ENCODE measurements at regions not wholly inside any gene's neighbourhood (a gene's known extent, or its start where the extent isn't known, plus 50 kb on each side); places are given as distances from the start of the nearest gene placed in this dataset.

DNA sequence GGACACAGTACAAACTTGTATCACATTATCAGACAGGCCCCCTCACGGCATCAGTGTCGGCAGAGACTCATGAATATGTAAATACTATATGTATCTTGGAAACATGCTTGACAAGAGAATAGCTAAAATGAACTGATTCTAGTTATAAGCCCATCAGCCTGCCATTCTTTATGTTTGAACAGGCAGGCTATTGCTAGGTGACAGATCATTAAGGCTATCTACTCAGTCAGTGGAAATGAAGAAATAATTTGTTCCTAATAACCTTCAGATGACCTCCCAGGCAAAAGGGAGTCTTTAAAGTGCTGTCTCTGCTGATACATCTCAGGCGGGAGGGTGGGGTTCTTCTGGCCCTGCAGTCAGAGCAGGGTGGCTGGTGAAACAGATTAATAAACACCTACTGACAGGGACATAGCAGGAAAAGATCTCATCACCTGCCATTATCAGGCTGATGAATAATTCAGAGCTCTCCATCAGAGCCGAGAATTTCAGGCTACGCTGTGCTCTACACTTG, 394.2 kb downstream of the RASEF start:
- Histone ChIP-seq H3K9me3 (ENCODE audit: insufficient read depth, low read depth, low read length) (no peaks in the 10 kb centered on the region), H3K4me1 (ENCODE audit: insufficient read depth, low read length) (no peaks in the 10 kb centered on the region), H3K36me3 (ENCODE audit: insufficient read depth, low read length) (no peaks in the 10 kb centered on the region), H3K27ac (ENCODE audit: low read depth, low read length) (no peak overlapping the region), H3K9ac (ENCODE audit: low read depth, low read length) (no peak overlapping the region), H3K27me3 (ENCODE audit: insufficient read depth, low read length) (no peaks in the 10 kb centered on the region), H3K4me3 (ENCODE audit: low read length) (no peak overlapping the region)
- WGBS: 85% methylated on average over 4 of the region's 5 CpGs

DNA sequence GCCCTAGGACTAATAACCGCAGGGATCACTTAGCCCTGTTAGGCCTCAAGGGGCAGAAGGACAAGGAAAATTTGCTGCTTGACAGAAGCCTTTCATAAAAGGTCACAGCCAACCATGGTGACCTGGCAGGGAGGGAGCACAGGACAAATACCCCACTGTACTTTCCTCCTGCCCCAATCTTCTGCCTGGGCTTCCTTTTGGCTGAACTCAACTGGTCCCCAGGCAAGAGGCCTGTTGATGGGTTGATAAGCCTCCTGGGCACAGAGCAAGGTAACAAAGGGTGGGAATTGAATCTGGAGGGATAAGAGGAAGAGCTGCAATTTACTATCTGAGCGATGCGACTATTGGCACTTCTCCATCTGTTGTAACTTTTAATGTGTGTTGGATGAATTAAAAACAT, 392.9 kb downstream of the RASEF start:
- no peaks in the 10 kb centered on the region for H3K9me3 ChIP-seq (ENCODE audit: insufficient read depth, low read depth, low read length)
- H3K4me3 ChIP-seq (ENCODE audit: low read length): no peak overlapping the region
- H3K4me1 ChIP-seq (ENCODE audit: insufficient read depth, low read length): no peaks in the 10 kb centered on the region
- no peak overlapping the region for H3K9ac ChIP-seq (ENCODE audit: low read depth, low read length)
- WGBS: 93% methylated on average over 3 of the region's 3 CpGs
- no peaks in the 10 kb centered on the region for H3K36me3 ChIP-seq (ENCODE audit: insufficient read depth, low read length)
- no peak overlapping the region for H3K27ac ChIP-seq (ENCODE audit: low read depth, low read length)
- H3K27me3 ChIP-seq (ENCODE audit: insufficient read depth, low read length): no peaks in the 10 kb centered on the region

DNA sequence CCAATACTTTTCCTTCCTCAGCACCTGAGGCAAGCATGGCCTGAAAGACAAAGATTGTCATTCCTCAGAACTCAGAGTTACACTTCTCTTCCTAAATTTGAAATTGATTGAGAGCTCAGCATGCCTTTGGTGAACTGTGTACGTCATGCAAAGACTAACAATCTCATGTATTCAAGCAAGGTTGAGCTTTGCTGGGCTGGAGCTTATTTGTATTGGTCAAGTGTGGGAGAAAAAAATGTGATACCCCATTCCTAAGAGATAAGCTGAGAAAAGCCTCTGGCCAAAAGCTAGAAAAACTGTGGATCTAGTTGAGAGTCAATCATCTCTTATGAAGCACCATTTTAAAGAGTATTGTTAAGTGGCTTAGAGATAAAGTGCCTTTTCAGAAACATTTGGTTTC, 392.2 kb downstream of the RASEF start:
- no peaks in the 10 kb centered on the region for H3K9me3 ChIP-seq (ENCODE audit: insufficient read depth, low read depth, low read length)
- H3K4me1 ChIP-seq (ENCODE audit: insufficient read depth, low read length): no peaks in the 10 kb centered on the region
- H3K27me3 ChIP-seq (ENCODE audit: insufficient read depth, low read length): no peaks in the 10 kb centered on the region
- no peak overlapping the region for H3K9ac ChIP-seq (ENCODE audit: low read depth, low read length)
- H3K4me3 ChIP-seq (ENCODE audit: low read length): no peak overlapping the region
- H3K27ac ChIP-seq (ENCODE audit: low read depth, low read length): no peak overlapping the region
- 100% methylated on average over 1 of the region's 1 CpG for WGBS
- H3K36me3 ChIP-seq (ENCODE audit: insufficient read depth, low read length): no peaks in the 10 kb centered on the region

DNA sequence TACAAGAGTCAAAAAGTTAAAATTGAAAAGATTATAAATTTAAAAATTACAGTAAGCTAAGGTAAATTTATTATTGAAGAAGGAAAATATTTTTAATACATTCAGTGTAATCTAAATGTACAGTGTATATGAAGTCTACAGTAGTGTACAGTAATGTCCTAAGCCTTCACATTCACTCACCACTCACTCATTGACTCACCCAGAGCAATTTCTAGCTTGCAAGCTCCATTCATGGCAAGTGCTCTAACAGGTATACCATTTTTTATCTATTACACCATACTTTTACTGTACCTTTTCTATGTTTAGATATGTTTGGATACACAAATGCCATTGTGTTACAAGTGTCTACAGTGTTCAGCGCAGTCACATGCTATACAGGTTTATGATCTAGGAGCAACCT, 389.7 kb downstream of the RASEF start:
- Histone ChIP-seq H3K27me3 (ENCODE audit: insufficient read depth, low read length) (no peaks in the 10 kb centered on the region), H3K9me3 (ENCODE audit: insufficient read depth, low read depth, low read length) (no peaks in the 10 kb centered on the region), H3K27ac (ENCODE audit: low read depth, low read length) (no peak overlapping the region), H3K4me3 (ENCODE audit: low read length) (no peak overlapping the region), H3K9ac (ENCODE audit: low read depth, low read length) (no peak overlapping the region), H3K4me1 (ENCODE audit: insufficient read depth, low read length) (no peaks in the 10 kb centered on the region), H3K36me3 (ENCODE audit: insufficient read depth, low read length) (no peaks in the 10 kb centered on the region)
- WGBS: 95% methylated on average over 1 of the region's 1 CpG

DNA sequence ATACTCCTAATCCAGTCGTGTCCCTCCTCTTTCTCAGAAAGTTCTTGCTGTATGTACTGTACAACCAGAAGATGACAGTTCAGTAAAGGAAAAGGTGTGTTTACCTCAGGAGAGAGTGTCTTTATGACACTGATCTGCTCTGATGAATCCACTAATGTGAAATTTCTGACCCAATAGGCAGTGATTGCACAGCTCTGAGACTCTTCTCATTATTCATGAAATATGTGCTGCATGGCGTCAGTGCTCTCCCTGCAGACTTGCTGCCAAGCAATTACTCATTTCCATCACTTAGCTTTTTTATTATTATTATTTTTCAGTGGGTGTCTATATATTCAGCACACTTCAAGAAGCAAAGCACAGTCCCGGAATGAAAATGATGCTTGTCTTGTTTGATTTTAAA, 389.0 kb downstream of the RASEF start:
- no peaks in the 10 kb centered on the region for H3K4me1 ChIP-seq (ENCODE audit: insufficient read depth, low read length)
- 86% methylated on average over 2 of the region's 3 CpGs for WGBS

DNA sequence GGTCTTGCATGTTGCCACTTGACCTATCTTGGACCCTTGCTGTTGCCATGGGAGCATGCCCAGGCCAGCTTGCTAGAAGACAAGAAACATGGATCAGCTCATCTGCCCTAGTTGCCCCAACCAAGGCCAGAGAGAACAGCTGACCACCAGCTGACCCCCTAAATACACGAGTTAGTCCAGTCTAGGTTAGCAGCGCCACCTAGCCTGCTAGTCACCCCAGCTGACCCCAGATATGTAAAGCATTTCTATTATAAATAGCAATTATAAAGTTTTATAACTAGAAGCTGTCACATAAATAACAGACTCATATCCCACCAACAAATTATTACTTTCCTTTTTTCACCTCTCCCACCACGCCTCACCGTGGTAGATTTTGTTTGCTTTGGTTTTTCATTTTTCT, 387.8 kb downstream of the RASEF start:
- Histone ChIP-seq H3K9me3 (ENCODE audit: insufficient read depth, low read depth, low read length) (no peaks in the 10 kb centered on the region), H3K36me3 (ENCODE audit: insufficient read depth, low read length) (no peaks in the 10 kb centered on the region), H3K9ac (ENCODE audit: low read depth, low read length) (no peak overlapping the region), H3K4me3 (ENCODE audit: low read length) (no peak overlapping the region), H3K27me3 (ENCODE audit: insufficient read depth, low read length) (no peaks in the 10 kb centered on the region), H3K4me1 (ENCODE audit: insufficient read depth, low read length) (no peaks in the 10 kb centered on the region), H3K27ac (ENCODE audit: low read depth, low read length) (no peak overlapping the region)
- 75% methylated on average over 4 of the region's 4 CpGs for WGBS

More for the DNA sequence above, 389.0 kb downstream of the RASEF start:
- Histone ChIP-seq H3K36me3 (ENCODE audit: insufficient read depth, low read length) (no peaks in the 10 kb centered on the region), H3K9ac (ENCODE audit: low read depth, low read length) (no peak overlapping the region), H3K27me3 (ENCODE audit: insufficient read depth, low read length) (no peaks in the 10 kb centered on the region), H3K27ac (ENCODE audit: low read depth, low read length) (no peak overlapping the region), H3K4me3 (ENCODE audit: low read length) (no peak overlapping the region), H3K9me3 (ENCODE audit: insufficient read depth, low read depth, low read length) (no peaks in the 10 kb centered on the region)

DNA sequence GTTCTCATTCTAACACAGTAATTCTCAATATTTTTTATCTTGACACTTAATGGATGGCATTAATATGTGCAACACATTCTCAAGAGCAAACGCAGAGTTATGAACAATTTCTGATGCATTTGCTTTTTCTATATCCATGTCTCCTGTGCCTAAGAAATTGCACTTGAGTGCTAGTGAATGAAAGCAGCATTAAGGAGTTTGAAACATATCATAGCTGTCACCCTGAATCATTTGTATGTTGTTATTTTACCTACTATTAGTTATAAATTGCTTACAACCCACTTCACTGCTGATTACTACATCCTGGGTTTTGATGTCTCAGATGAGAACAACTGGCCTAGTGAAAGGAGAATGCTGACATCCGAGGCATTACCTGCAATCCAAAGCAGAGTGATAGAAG, 387.3 kb downstream of the RASEF start:
- Histone ChIP-seq H3K4me1 (ENCODE audit: insufficient read depth, low read length) (no peaks in the 10 kb centered on the region), H3K27me3 (ENCODE audit: insufficient read depth, low read length) (no peaks in the 10 kb centered on the region), H3K9ac (ENCODE audit: low read depth, low read length) (no peak overlapping the region), H3K27ac (ENCODE audit: low read depth, low read length) (no peak overlapping the region), H3K4me3 (ENCODE audit: low read length) (no peak overlapping the region), H3K9me3 (ENCODE audit: insufficient read depth, low read depth, low read length) (no peaks in the 10 kb centered on the region), H3K36me3 (ENCODE audit: insufficient read depth, low read length) (no peaks in the 10 kb centered on the region)
- whole genome bisulfite sequencing: 98% methylated on average over 2 of the region's 2 CpGs

DNA sequence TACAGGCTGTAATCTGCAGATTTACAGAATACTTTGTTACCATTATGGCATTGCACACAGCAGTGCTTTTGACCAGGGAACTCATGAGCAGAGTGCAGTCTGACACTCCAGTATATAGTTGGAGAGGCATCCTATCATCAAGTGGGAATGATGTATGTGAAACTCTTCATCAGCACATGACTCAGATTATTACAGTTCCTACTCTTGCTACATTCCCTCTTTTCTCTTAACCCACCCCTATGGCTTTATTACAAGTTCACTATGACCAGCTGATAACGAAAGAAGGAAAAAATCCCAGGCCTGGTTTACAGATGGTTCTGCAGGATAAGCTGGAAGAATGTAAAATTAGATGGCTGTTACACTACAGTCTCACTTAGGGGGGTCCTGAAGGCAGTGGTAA, 385.9 kb downstream of the RASEF start:
- Histone ChIP-seq H3K4me3 (ENCODE audit: low read length) (no peak overlapping the region), H3K27me3 (ENCODE audit: insufficient read depth, low read length) (no peaks in the 10 kb centered on the region), H3K9ac (ENCODE audit: low read depth, low read length) (no peak overlapping the region), H3K36me3 (ENCODE audit: insufficient read depth, low read length) (no peaks in the 10 kb centered on the region), H3K27ac (ENCODE audit: low read depth, low read length) (no peak overlapping the region), H3K4me1 (ENCODE audit: insufficient read depth, low read length) (no peaks in the 10 kb centered on the region), H3K9me3 (ENCODE audit: insufficient read depth, low read depth, low read length) (no peaks in the 10 kb centered on the region)
- 100% methylated on average over 1 of the region's 1 CpG for WGBS

DNA sequence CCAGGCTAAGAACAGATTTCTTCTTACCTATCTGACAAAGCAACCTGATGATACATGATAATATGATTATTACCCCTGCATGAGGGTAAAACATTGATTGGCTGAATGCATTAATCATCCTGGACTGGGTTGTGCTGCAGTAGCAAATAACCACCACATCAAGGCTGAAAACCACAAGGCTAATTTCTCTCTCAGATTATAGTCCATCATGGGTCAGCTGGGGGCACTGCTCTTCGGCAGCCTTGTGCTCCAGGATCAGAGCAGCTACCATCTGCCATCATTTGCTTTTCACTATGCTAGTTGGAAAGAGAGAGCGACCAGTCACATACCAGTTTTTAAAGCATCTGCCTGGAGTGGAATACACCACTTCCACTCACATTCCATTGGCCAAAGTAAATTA, 383.5 kb downstream of the RASEF start:
- H3K4me1 ChIP-seq (ENCODE audit: insufficient read depth, low read length): peaks cover 8% of the 10 kb centered on the region; the same call in 1 of the 2 replicates
- H3K4me3 ChIP-seq (ENCODE audit: low read length): no peak overlapping the region
- no peaks in the 10 kb centered on the region for H3K36me3 ChIP-seq (ENCODE audit: insufficient read depth, low read length)
- H3K9me3 ChIP-seq (ENCODE audit: insufficient read depth, low read depth, low read length): no peaks in the 10 kb centered on the region
- 97% methylated on average over 2 of the region's 2 CpGs for WGBS
- H3K9ac ChIP-seq (ENCODE audit: low read depth, low read length): no peak overlapping the region
- H3K27ac ChIP-seq (ENCODE audit: low read depth, low read length): no peak overlapping the region
- H3K27me3 ChIP-seq (ENCODE audit: insufficient read depth, low read length): no peaks in the 10 kb centered on the region

DNA sequence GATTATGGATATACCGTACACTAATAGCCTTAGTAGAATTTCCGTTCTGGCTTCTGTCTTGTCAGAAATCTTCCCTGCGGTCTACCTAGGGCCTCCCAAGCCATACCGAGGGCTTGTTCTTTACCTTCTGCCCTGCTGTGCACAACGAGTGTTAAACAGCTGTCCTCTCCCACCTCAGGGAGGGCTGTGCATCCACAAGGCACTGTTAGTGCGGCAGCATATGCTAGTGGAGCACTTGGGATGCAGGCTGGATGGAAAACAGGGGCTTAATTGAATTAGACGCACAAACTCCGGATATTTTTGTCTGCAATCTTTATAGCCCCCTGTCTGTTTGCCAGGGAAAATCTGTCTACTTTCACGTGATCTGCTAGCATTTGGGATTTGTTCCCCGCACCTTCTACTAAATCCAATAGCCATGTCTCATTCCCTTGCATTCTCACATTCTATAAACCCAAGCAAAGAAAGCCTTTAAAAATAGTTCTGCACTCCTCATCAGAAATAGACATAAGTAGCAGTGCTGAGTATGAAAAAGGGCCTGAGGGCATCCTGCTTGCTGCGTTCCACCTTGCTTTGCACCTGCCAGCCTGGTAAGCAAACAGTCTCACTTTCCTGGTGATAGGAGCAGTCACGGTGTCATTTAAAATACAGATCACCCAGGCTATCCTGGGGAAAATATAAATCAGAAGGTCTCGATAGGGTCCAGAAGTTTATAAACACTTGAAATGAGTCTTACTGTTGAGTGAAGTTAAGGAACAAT, 382.6 kb downstream of the RASEF start:
- no peaks in the 10 kb centered on the region for H3K9me3 ChIP-seq (ENCODE audit: insufficient read depth, low read depth, low read length)
- WGBS: 81% methylated on average over 13 of the region's 13 CpGs
- no peak overlapping the region for H3K27ac ChIP-seq (ENCODE audit: low read depth, low read length)
- H3K36me3 ChIP-seq (ENCODE audit: insufficient read depth, low read length): no peaks in the 10 kb centered on the region
- no peak overlapping the region for H3K4me3 ChIP-seq (ENCODE audit: low read length)
- H3K9ac ChIP-seq (ENCODE audit: low read depth, low read length): no peak overlapping the region
- peaks cover 8% of the 10 kb centered on the region; the same call in 1 of the 2 replicates for H3K4me1 ChIP-seq (ENCODE audit: insufficient read depth, low read length)
- no peaks in the 10 kb centered on the region for H3K27me3 ChIP-seq (ENCODE audit: insufficient read depth, low read length)

DNA sequence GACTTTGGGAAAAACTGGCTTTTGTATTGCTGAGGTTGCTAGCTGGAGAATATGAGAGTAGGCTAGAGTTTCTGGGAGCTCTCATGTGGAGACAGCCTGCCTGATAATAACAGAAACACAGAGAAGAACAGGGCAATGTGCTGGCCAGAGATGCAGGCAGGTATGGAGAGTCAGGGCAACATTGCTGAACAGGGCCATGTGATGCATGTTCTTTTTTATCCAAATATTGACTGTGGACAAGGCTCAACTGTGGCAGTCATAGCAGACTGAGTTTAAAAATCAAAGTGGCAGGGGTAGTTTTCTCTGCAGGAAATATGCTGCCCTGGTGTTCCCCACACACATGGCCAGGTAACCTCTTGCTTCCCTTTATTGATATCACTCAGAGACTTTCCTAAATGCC, 381.1 kb downstream of the RASEF start:
- Histone ChIP-seq H3K4me1 (ENCODE audit: insufficient read depth, low read length) (peaks cover 8% of the 10 kb centered on the region; the same call in 1 of the 2 replicates), H3K4me3 (ENCODE audit: low read length) (no peak overlapping the region), H3K9me3 (ENCODE audit: insufficient read depth, low read depth, low read length) (no peaks in the 10 kb centered on the region), H3K36me3 (ENCODE audit: insufficient read depth, low read length) (no peaks in the 10 kb centered on the region), H3K9ac (ENCODE audit: low read depth, low read length) (no peak overlapping the region), H3K27me3 (ENCODE audit: insufficient read depth, low read length) (no peaks in the 10 kb centered on the region), H3K27ac (ENCODE audit: low read depth, low read length) (no peak overlapping the region)

DNA sequence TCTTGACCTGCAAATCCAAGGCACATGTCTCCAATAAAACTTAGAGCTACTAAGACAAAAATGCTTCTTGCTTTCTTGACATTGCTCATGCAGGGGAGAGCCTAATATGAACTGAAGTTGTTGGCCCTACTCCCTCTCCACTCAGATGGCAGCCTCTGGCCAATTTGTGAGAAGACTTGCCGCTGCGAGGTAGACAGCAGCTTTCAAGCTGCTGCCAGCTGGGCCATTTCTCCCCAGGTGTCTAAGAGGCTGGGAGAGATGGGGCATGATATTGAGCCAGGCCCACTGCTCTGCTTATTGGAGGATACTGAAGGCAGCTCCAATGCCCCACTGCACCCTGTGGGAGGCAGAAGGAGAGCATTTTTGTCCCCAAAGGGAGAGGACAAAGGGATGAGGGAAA, 380.5 kb downstream of the RASEF start:
- H3K4me3 ChIP-seq (ENCODE audit: low read length): no peak overlapping the region
- no peak overlapping the region for H3K27ac ChIP-seq (ENCODE audit: low read depth, low read length)
- no peaks in the 10 kb centered on the region for H3K9me3 ChIP-seq (ENCODE audit: insufficient read depth, low read depth, low read length)
- no peak overlapping the region for H3K9ac ChIP-seq (ENCODE audit: low read depth, low read length)
- no peaks in the 10 kb centered on the region for H3K36me3 ChIP-seq (ENCODE audit: insufficient read depth, low read length)
- H3K4me1 ChIP-seq (ENCODE audit: insufficient read depth, low read length): peaks cover 8% of the 10 kb centered on the region; the same call in 1 of the 2 replicates
- 96% methylated on average over 2 of the region's 2 CpGs for WGBS
- H3K27me3 ChIP-seq (ENCODE audit: insufficient read depth, low read length): no peaks in the 10 kb centered on the region

All from HUES64 (cell line).